ENCODE measurements at regions not wholly inside any gene's neighbourhood (a gene's known extent, or its start where the extent isn't known, plus 50 kb on each side); places are given as distances from the start of the nearest gene placed in this dataset.

GRCh38 chr11:69386594-69387408, 92.8 kb downstream of the MYEOV start:
- intact Hi-C loops (cut with micrococcal nuclease) = no loop called here
- CTCF ChIA-PET (ENCODE audit: partially characterized antibody) = no interaction called here
- Mint-ChIP-seq H3K27me3 (peaks cover 0 to 2% of the 10 kb centered on the region in 2 donors), H3K9me3 (peaks cover 8 to 26% (median 18%) of the 10 kb centered on the region in 8 donors), H3K4me3 (no peak overlapping the region), H3K36me3 (peaks cover 0 to 21% of the 10 kb centered on the region in 2 donors), H3K4me1 (no peaks in the 10 kb centered on the region), H3K27ac (no peak overlapping the region)
- H3K9me3 ChIP-seq (ENCODE audit: control insufficient read depth in 1 of 2, low read length in 2 of 2) = peaks cover 3 to 7% of the 10 kb centered on the region in 2 donors
- no peaks in the 10 kb centered on the region for H3K27me3 ChIP-seq (ENCODE audit: insufficient read depth, low read length)
- no peaks in the 10 kb centered on the region for H3K4me1 ChIP-seq (ENCODE audit: insufficient read depth, low read length)
- POLR2A ChIA-PET (ENCODE audit: partially characterized antibody) = no interaction called here
- no peak overlapping the region for H3K27ac ChIP-seq (ENCODE audit: low read depth, low read length)
- H3K4me3 ChIP-seq (ENCODE audit: low read length in 2 of 2) = no peak overlapping the region
- no peaks in the 10 kb centered on the region for H3K36me3 ChIP-seq (ENCODE audit: insufficient read depth, low read length)
- DNase-seq = no peak

- Mint-ChIP-seq H3K27me3 (peaks cover 0 to 2% of the 10 kb centered on the region in 2 donors), H3K36me3 (peaks cover 0 to 21% of the 10 kb centered on the region in 2 donors), H3K4me3 (no peak overlapping the region), H3K4me1 (no peaks in the 10 kb centered on the region), H3K27ac (no peak overlapping the region), H3K9me3 (peaks cover 8 to 26% (median 18%) of the 10 kb centered on the region in 8 donors)
- ChIA-PET CTCF (ENCODE audit: partially characterized antibody) (no interaction called here), POLR2A (ENCODE audit: partially characterized antibody) (no interaction called here)
- H3K27me3 ChIP-seq (ENCODE audit: insufficient read depth, low read length) = no peaks in the 10 kb centered on the region
- H3K27ac ChIP-seq (ENCODE audit: low read depth, low read length) = no peak overlapping the region
- intact Hi-C loops (cut with micrococcal nuclease) = no loop called here
- H3K36me3 ChIP-seq (ENCODE audit: insufficient read depth, low read length) = no peaks in the 10 kb centered on the region
- no peaks in the 10 kb centered on the region for H3K4me1 ChIP-seq (ENCODE audit: insufficient read depth, low read length)
- no peak overlapping the region for H3K4me3 ChIP-seq (ENCODE audit: low read length in 2 of 2)
- no peak for DNase-seq
- peaks cover 3 to 7% of the 10 kb centered on the region in 2 donors for H3K9me3 ChIP-seq (ENCODE audit: control insufficient read depth in 1 of 2, low read length in 2 of 2)
Observed at GRCh38 chr11:69387409-69387885, 93.5 kb downstream of the MYEOV start.

GRCh38 chr11:69388210-69388609, 93.3 kb upstream of the LINC01488 start:
- H3K9me3 Mint-ChIP-seq = peaks cover 8 to 26% (median 18%) of the 10 kb centered on the region in 8 donors
- no peak overlapping the region for H3K27ac Mint-ChIP-seq
- no peak overlapping the region for H3K27ac ChIP-seq (ENCODE audit: low read depth, low read length)
- DNase-seq = no peak
- no peaks in the 10 kb centered on the region for H3K36me3 ChIP-seq (ENCODE audit: insufficient read depth, low read length)
- no peak overlapping the region for H3K4me3 ChIP-seq (ENCODE audit: low read length in 2 of 2)
- peaks cover 2 to 3% of the 10 kb centered on the region in 2 donors for H3K27me3 Mint-ChIP-seq
- no peaks in the 10 kb centered on the region for H3K4me1 Mint-ChIP-seq
- intact Hi-C loops (cut with micrococcal nuclease) = no loop called here
- CTCF ChIA-PET (ENCODE audit: partially characterized antibody) = no interaction called here
- peaks cover 3 to 7% of the 10 kb centered on the region in 2 donors for H3K9me3 ChIP-seq (ENCODE audit: control insufficient read depth in 1 of 2, low read length in 2 of 2)
- no peak overlapping the region for H3K4me3 Mint-ChIP-seq
- POLR2A ChIA-PET (ENCODE audit: partially characterized antibody) = no interaction called here
- H3K4me1 ChIP-seq (ENCODE audit: insufficient read depth, low read length) = no peaks in the 10 kb centered on the region
- no peaks in the 10 kb centered on the region for H3K27me3 ChIP-seq (ENCODE audit: insufficient read depth, low read length)
- peaks cover 0 to 21% of the 10 kb centered on the region in 2 donors for H3K36me3 Mint-ChIP-seq

- peaks cover 3 to 7% of the 10 kb centered on the region in 2 donors for H3K9me3 ChIP-seq (ENCODE audit: control insufficient read depth in 1 of 2, low read length in 2 of 2)
- no peak for DNase-seq
- no peak overlapping the region for H3K4me3 Mint-ChIP-seq
- H3K4me1 Mint-ChIP-seq = no peaks in the 10 kb centered on the region
- peaks cover 0 to 21% of the 10 kb centered on the region in 2 donors for H3K36me3 Mint-ChIP-seq
- H3K27me3 Mint-ChIP-seq = peaks cover 2 to 3% of the 10 kb centered on the region in 2 donors
- CTCF ChIA-PET (ENCODE audit: partially characterized antibody) = no interaction called here
- no peaks in the 10 kb centered on the region for H3K36me3 ChIP-seq (ENCODE audit: insufficient read depth, low read length)
- POLR2A ChIA-PET (ENCODE audit: partially characterized antibody) = no interaction called here
- H3K4me3 ChIP-seq (ENCODE audit: low read length in 2 of 2) = no peak overlapping the region
- no peak overlapping the region for H3K27ac ChIP-seq (ENCODE audit: low read depth, low read length)
- intact Hi-C loops (cut with micrococcal nuclease) = no loop called here
- H3K27me3 ChIP-seq (ENCODE audit: insufficient read depth, low read length) = no peaks in the 10 kb centered on the region
- no peaks in the 10 kb centered on the region for H3K4me1 ChIP-seq (ENCODE audit: insufficient read depth, low read length)
- peaks cover 8 to 26% (median 18%) of the 10 kb centered on the region in 8 donors for H3K9me3 Mint-ChIP-seq
- no peak overlapping the region for H3K27ac Mint-ChIP-seq
Observed at GRCh38 chr11:69388661-69389060, 92.8 kb upstream of the LINC01488 start.

- intact Hi-C loops (cut with micrococcal nuclease) = no loop called here
- ChIA-PET POLR2A (ENCODE audit: partially characterized antibody) (no interaction called here), CTCF (ENCODE audit: partially characterized antibody) (no interaction called here)
- peaks cover 2 to 3% of the 10 kb centered on the region in 2 donors for H3K27me3 Mint-ChIP-seq
- H3K27ac Mint-ChIP-seq = no peak overlapping the region
- no peaks in the 10 kb centered on the region for H3K4me1 Mint-ChIP-seq
- H3K36me3 ChIP-seq (ENCODE audit: insufficient read depth, low read length) = no peaks in the 10 kb centered on the region
- H3K9me3 ChIP-seq (ENCODE audit: control insufficient read depth in 1 of 2, low read length in 2 of 2) = peaks cover 3 to 7% of the 10 kb centered on the region in 2 donors
- H3K4me3 Mint-ChIP-seq = no peak overlapping the region
- H3K27me3 ChIP-seq (ENCODE audit: insufficient read depth, low read length) = no peaks in the 10 kb centered on the region
- H3K9me3 Mint-ChIP-seq = peaks cover 8 to 26% (median 18%) of the 10 kb centered on the region in 8 donors
- no peak overlapping the region for H3K4me3 ChIP-seq (ENCODE audit: low read length in 2 of 2)
- no peak overlapping the region for H3K27ac ChIP-seq (ENCODE audit: low read depth, low read length)
- peaks cover 0 to 21% of the 10 kb centered on the region in 2 donors for H3K36me3 Mint-ChIP-seq
- DNase-seq = no peak
- H3K4me1 ChIP-seq (ENCODE audit: insufficient read depth, low read length) = no peaks in the 10 kb centered on the region
Observed at GRCh38 chr11:69390561-69390960, 90.9 kb upstream of the LINC01488 start.

- ChIA-PET CTCF (ENCODE audit: partially characterized antibody) (no interaction called here), POLR2A (ENCODE audit: partially characterized antibody) (no interaction called here)
- peaks cover 8 to 26% (median 18%) of the 10 kb centered on the region in 8 donors for H3K9me3 Mint-ChIP-seq
- Histone ChIP-seq H3K36me3 (ENCODE audit: insufficient read depth, low read length) (no peaks in the 10 kb centered on the region), H3K27me3 (ENCODE audit: insufficient read depth, low read length) (no peaks in the 10 kb centered on the region), H3K4me3 (ENCODE audit: low read length in 2 of 2) (no peak overlapping the region), H3K9me3 (ENCODE audit: control insufficient read depth in 1 of 2, low read length in 2 of 2) (peaks cover 3 to 7% of the 10 kb centered on the region in 2 donors), H3K4me1 (ENCODE audit: insufficient read depth, low read length) (no peaks in the 10 kb centered on the region), H3K27ac (ENCODE audit: low read depth, low read length) (no peak overlapping the region)
- H3K36me3 Mint-ChIP-seq = peaks cover 0 to 21% of the 10 kb centered on the region in 2 donors
- H3K4me3 Mint-ChIP-seq = no peak overlapping the region
- peaks cover 2 to 3% of the 10 kb centered on the region in 2 donors for H3K27me3 Mint-ChIP-seq
- H3K4me1 Mint-ChIP-seq = no peaks in the 10 kb centered on the region
- DNase-seq = no peak
- intact Hi-C loops (cut with micrococcal nuclease) = no loop called here
- H3K27ac Mint-ChIP-seq = no peak overlapping the region
Observed at GRCh38 chr11:69391192-69392103, 90.0 kb upstream of the LINC01488 start.

GRCh38 chr11:69392104-69392653, 89.3 kb upstream of the LINC01488 start:
- CTCF ChIA-PET (ENCODE audit: partially characterized antibody) = no interaction called here

More at GRCh38 chr11:69392104-69392653, 89.3 kb upstream of the LINC01488 start:
- no peak for DNase-seq
- intact Hi-C loops (cut with micrococcal nuclease) = no loop called here
- no peak overlapping the region for H3K4me3 ChIP-seq (ENCODE audit: low read length in 2 of 2)
- Mint-ChIP-seq H3K27me3 (peaks cover 2 to 3% of the 10 kb centered on the region in 2 donors), H3K4me1 (no peaks in the 10 kb centered on the region), H3K27ac (no peak overlapping the region), H3K4me3 (no peak overlapping the region), H3K36me3 (peaks cover 0 to 21% of the 10 kb centered on the region in 2 donors), H3K9me3 (peaks cover 8 to 26% (median 18%) of the 10 kb centered on the region in 8 donors)
- POLR2A ChIA-PET (ENCODE audit: partially characterized antibody) = no interaction called here
- no peak overlapping the region for H3K27ac ChIP-seq (ENCODE audit: low read depth, low read length)
- H3K36me3 ChIP-seq (ENCODE audit: insufficient read depth, low read length) = no peaks in the 10 kb centered on the region
- H3K4me1 ChIP-seq (ENCODE audit: insufficient read depth, low read length) = no peaks in the 10 kb centered on the region
- peaks cover 3 to 7% of the 10 kb centered on the region in 2 donors for H3K9me3 ChIP-seq (ENCODE audit: control insufficient read depth in 1 of 2, low read length in 2 of 2)
- no peaks in the 10 kb centered on the region for H3K27me3 ChIP-seq (ENCODE audit: insufficient read depth, low read length)

All from CD4-positive, alpha-beta memory T cell (primary cell).